ENCODE measurements at regions not wholly inside any gene's neighbourhood (a gene's known extent, or its start where the extent isn't known, plus 50 kb on each side); places are given as distances from the start of the nearest gene placed in this dataset.

DNA sequence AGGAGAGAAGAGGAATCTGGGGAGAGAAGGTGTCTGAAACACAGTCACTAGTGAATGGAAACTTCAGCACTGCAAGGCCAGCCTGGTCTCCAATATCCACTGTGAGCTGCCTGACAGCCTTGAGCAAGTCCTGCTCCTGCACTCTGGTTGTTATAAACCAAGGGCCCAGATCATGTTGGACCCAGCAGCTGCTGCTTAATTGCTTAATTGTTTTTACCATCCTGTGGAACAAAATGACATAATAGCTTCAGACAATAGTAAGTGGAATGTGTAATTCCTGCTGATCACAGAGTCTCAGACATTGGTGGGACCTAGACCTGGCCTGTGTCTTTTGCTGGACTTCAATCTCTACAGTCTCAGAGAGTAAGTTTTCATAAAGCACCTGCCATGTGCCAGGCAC, 833.7 kb downstream of the TFAP2A start:
- Histone ChIP-seq H3K9me3 (no peaks in the 10 kb centered on the region), H3K27ac (no peak overlapping the region), H3K27me3 (no peaks in the 10 kb centered on the region), H3K36me3 (no peaks in the 10 kb centered on the region), H3K4me1 (no peaks in the 10 kb centered on the region), H3K4me3 (no peak overlapping the region)
- TF ChIP-seq, protein P1, sequence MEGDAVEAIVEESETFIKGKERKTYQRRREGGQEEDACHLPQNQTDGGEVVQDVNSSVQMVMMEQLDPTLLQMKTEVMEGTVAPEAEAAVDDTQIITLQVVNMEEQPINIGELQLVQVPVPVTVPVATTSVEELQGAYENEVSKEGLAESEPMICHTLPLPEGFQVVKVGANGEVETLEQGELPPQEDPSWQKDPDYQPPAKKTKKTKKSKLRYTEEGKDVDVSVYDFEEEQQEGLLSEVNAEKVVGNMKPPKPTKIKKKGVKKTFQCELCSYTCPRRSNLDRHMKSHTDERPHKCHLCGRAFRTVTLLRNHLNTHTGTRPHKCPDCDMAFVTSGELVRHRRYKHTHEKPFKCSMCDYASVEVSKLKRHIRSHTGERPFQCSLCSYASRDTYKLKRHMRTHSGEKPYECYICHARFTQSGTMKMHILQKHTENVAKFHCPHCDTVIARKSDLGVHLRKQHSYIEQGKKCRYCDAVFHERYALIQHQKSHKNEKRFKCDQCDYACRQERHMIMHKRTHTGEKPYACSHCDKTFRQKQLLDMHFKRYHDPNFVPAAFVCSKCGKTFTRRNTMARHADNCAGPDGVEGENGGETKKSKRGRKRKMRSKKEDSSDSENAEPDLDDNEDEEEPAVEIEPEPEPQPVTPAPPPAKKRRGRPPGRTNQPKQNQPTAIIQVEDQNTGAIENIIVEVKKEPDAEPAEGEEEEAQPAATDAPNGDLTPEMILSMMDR (IDR thresholded peaks at IDR 0.05): no peak
- DNase-seq: no peak
- no peak for ATAC-seq
- intact Hi-C loops (cut with DNase I): no loop called here

DNA sequence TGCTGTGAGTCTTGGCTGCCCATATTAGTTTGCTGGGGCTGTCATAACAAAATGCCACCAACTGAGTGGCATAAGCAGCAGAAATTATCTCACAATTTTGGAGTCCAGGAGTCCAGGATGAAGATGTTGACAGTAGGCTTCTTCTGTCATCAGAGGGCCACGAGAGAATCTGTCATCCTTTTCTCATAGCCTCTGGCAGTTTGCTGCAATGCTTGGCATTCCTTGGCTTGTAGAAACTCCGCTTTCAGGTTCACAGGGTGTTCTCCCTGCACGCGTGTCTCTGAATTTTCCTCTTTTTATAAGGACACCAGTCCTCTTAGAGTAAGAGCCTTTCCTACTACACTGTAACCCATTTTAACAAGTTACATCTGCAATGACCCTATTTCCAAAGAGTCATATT, 838.4 kb downstream of the TFAP2A start:
- intact Hi-C loops (cut with DNase I): no loop called here
- H3K4me3 ChIP-seq: no peak overlapping the region
- no peaks in the 10 kb centered on the region for H3K4me1 ChIP-seq
- TF ChIP-seq, protein P1 (IDR thresholded peaks at IDR 0.05): no peak
- no peak overlapping the region for H3K27ac ChIP-seq
- no peak for DNase-seq
- no peaks in the 10 kb centered on the region for H3K9me3 ChIP-seq
- ATAC-seq: no peak
- H3K27me3 ChIP-seq: no peaks in the 10 kb centered on the region
- no peaks in the 10 kb centered on the region for H3K36me3 ChIP-seq

DNA sequence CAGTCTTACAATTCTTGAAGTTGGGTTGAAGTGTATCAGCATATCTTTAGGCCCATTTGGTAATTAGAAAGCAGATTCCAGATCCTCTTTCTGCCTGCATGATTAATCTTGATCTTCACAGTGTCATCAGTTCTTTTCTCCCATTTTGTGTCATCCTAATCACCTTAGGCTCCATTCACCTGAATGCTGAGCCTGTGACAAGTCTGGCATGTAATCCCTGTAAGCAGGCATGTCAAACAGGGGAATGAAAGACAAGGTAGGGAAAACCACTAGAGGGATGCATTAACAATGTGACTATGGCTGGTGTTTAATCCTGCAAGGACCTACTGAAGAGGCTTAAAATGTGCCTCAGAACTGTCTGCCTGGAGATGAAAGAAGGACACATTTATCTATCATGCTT, 848.8 kb downstream of the TFAP2A start:
- no peak overlapping the region for H3K27ac ChIP-seq
- no peaks in the 10 kb centered on the region for H3K4me1 ChIP-seq
- no peak overlapping the region for H3K4me3 ChIP-seq
- no peaks in the 10 kb centered on the region for H3K9me3 ChIP-seq
- TF ChIP-seq, protein P1 (IDR thresholded peaks at IDR 0.05): no peak
- ATAC-seq: no peak
- no peak for DNase-seq
- intact Hi-C loops (cut with DNase I): no loop called here
- H3K36me3 ChIP-seq: no peaks in the 10 kb centered on the region
- no peaks in the 10 kb centered on the region for H3K27me3 ChIP-seq

DNA sequence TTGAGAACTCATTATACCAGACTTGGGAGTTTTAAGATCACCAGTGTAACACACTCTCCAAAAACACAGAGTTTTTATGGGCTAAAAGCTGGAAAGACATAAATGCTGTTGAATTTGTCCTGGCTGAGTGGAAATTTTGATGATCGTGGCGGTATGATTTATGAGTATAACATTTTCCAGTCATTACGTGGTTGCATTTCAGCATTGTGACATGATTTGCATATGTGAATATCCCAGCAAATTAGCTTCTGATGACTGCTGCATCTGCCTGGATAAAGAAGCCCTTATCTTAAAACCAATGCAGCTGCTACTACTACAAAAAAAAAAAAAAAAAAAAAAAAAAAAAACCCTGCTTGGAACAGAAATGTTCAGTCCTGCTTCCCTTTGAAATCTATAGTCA, 850.9 kb downstream of the TFAP2A start:
- intact Hi-C loops (cut with DNase I): no loop called here
- H3K9me3 ChIP-seq: no peaks in the 10 kb centered on the region
- no peak overlapping the region for H3K4me3 ChIP-seq
- no peaks in the 10 kb centered on the region for H3K27me3 ChIP-seq
- no peak for ATAC-seq
- no peak overlapping the region for H3K27ac ChIP-seq
- H3K36me3 ChIP-seq: no peaks in the 10 kb centered on the region
- TF ChIP-seq, protein P1 (IDR thresholded peaks at IDR 0.05): no peak
- no peak for DNase-seq
- H3K4me1 ChIP-seq: no peaks in the 10 kb centered on the region

DNA sequence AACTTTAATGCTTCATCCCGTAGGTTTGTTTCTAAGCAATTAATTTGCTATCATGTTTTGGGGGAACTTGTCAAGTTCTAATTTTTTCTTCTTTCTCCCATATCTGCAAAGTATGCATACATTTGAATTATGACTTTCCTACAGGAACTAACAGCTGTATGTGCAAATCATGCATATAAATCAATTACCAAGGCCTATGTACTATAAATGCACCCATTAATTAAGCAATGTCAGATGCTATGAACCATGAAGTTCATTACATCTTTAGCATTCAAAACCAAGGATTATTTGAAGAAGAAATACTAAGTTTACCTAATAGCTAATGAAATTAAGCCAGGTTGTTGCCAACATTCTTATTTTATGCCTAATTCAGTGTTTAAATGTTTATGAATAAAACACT, 851.3 kb downstream of the TFAP2A start:
- H3K27me3 ChIP-seq: no peaks in the 10 kb centered on the region
- TF ChIP-seq, protein P1 (IDR thresholded peaks at IDR 0.05): no peak
- ATAC-seq (no peak), DNase-seq (no peak)
- H3K36me3 ChIP-seq: no peaks in the 10 kb centered on the region
- no peak overlapping the region for H3K4me3 ChIP-seq
- H3K27ac ChIP-seq: no peak overlapping the region
- H3K4me1 ChIP-seq: no peaks in the 10 kb centered on the region
- intact Hi-C loops (cut with DNase I): no loop called here
- no peaks in the 10 kb centered on the region for H3K9me3 ChIP-seq

DNA sequence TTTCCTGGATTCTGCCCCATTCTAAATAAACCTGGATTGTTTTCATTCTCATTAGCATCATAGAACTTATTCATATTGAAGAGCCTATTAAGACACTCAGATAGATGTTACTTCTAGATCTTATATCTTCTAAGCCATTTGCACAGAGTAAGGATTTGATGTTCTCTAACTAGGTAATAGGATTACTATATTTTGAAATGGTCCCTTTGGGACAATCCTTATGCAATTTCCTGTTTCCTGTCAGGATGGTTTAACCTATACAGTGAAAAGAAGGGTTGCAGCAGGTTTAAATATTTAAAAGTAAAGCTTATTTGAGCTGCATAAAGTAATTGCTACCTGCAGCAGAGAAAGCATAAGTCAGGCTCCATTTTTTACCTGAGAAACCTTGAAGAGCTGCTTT, 860.1 kb downstream of the TFAP2A start:
- TF ChIP-seq, protein P1 (IDR thresholded peaks at IDR 0.05): no peak
- intact Hi-C loops (cut with DNase I): no loop called here
- Histone ChIP-seq H3K27ac (no peak overlapping the region), H3K4me3 (no peak overlapping the region), H3K4me1 (no peaks in the 10 kb centered on the region), H3K36me3 (no peaks in the 10 kb centered on the region), H3K27me3 (no peaks in the 10 kb centered on the region), H3K9me3 (no peaks in the 10 kb centered on the region)
- ATAC-seq: no peak
- no peak for DNase-seq

All from upper lobe of right lung (tissue), 1 donor.